HepG2 (cell line): ENCODE measurements at regions not wholly inside any gene's neighbourhood (a gene's known extent, or its start where the extent isn't known, plus 50 kb on each side); places are given as distances from the start of the nearest gene placed in this dataset.

Experiments
- ATF4 ChIP-seq, 2 experiments: fragments of 450-650 bp in 1 of 2; sonication (generic) in 1 of 2; formaldehyde crosslinking; IDR thresholded peaks; 2 replicates each; pipeline versions ENCODE4 v1.5.0 to v1.8.0; 2020 to 2022; ENCODE audit warnings: mild to moderate bottlenecking in 1 of 2, missing genetic modification reagents in 1 of 2
- FLYWCH1 ChIP-seq: sonication (generic); formaldehyde crosslinking; IDR thresholded peaks from 2 replicates; pipeline ENCODE4 v1.8.1; 2023; ENCODE audit warnings: mild to moderate bottlenecking, missing genetic modification reagents
- FOSL2 ChIP-seq: sonication (generic); formaldehyde crosslinking; IDR thresholded peaks from 2 replicates; pipeline ENCODE4 v1.4.0; 2020; ENCODE audit warnings: missing genetic modification reagents
- FOXA3 ChIP-seq: IDR thresholded peaks from 2 replicates; pipeline ENCODE4 v1.6.1; 2016; ENCODE audit warnings: missing genetic modification reagents, missing compliant biosample characterization
- FOXP4 ChIP-seq: sonication (generic); formaldehyde crosslinking; IDR thresholded peaks from 2 replicates; pipeline ENCODE4 v1.4.0; 2020; ENCODE audit warnings: missing genetic modification reagents
- HES4 ChIP-seq: sonication (generic); formaldehyde crosslinking; IDR thresholded peaks from 2 replicates; pipeline ENCODE4 v1.9.0; 2021; ENCODE audit warnings: mild to moderate bottlenecking, missing genetic modification reagents, borderline replicate concordance
- KDM3A ChIP-seq: IDR thresholded peaks from 2 replicates; pipeline ENCODE4 v1.6.1; 2018; ENCODE audit warnings: low read depth, missing compliant biosample characterization
- PAF1 ChIP-seq: IDR thresholded peaks from 2 replicates; pipeline ENCODE4 v1.6.1; 2016; ENCODE audit warnings: missing genetic modification reagents, missing compliant biosample characterization
- PHB2 ChIP-seq: fragments of 450-650 bp; IDR thresholded peaks from 2 replicates; pipeline ENCODE4 v1.6.1; 2018; ENCODE audit not compliant: partially characterized antibody
- PPARG ChIP-seq: conservative IDR thresholded peaks from 2 replicates; pipeline ENCODE4 v1.6.1; 2016; ENCODE audit warnings: missing biosample characterization, missing genetic modification reagents
- RBFOX2 ChIP-seq: fragments of 200-400 bp; formaldehyde crosslinking; IDR thresholded peaks from 2 replicates; pipeline ENCODE4 v1.6.1; 2017; ENCODE audit warnings: low read depth, mild to moderate bottlenecking, low read length
- REL ChIP-seq: sonication (generic); formaldehyde crosslinking; conservative IDR thresholded peaks from 2 replicates; pipeline ENCODE4 v1.8.0; 2022; ENCODE audit warnings: mild to moderate bottlenecking, missing genetic modification reagents, moderate library complexity
- SCMH1 ChIP-seq: sonication (generic); formaldehyde crosslinking; IDR thresholded peaks from 2 replicates; pipeline ENCODE4 v1.9.0; 2021; ENCODE audit warnings: missing genetic modification reagents, mild to moderate bottlenecking, borderline replicate concordance
- SP2 ChIP-seq: sonication (generic); formaldehyde crosslinking; IDR thresholded peaks from 2 replicates; pipeline ENCODE4 v1.5.1; 2020; ENCODE audit warnings: mild to moderate bottlenecking, missing genetic modification reagents
- SRY ChIP-seq: sonication (generic); formaldehyde crosslinking; IDR thresholded peaks from 2 replicates; pipeline ENCODE4 v1.8.0; 2022; ENCODE audit warnings: mild to moderate bottlenecking, missing genetic modification reagents
- TCF7L2 ChIP-seq: IDR thresholded peaks from 2 replicates; pipeline ENCODE4 v1.6.1; 2011; ENCODE audit warnings: mild to moderate bottlenecking, low read depth, low read length, moderate library complexity
- THAP11 ChIP-seq: IDR thresholded peaks from 2 replicates; pipeline ENCODE4 v1.6.1; 2016; ENCODE audit warnings: missing biosample characterization, missing genetic modification reagents
- YEATS2 ChIP-seq: sonication (generic); formaldehyde crosslinking; IDR thresholded peaks from 2 replicates; pipeline ENCODE4 v1.4.0; 2020; ENCODE audit warnings: missing genetic modification reagents, borderline replicate concordance
- ZBTB1 ChIP-seq: sonication (generic); formaldehyde crosslinking; IDR thresholded peaks from 2 replicates; pipeline ENCODE4 v1.4.0; 2020; ENCODE audit warnings: missing genetic modification reagents, borderline replicate concordance
- ZBTB3 ChIP-seq: sonication (generic); formaldehyde crosslinking; IDR thresholded peaks from 2 replicates; pipeline ENCODE4 v1.4.0; 2020; ENCODE audit warnings: low read depth, mild to moderate bottlenecking, moderate library complexity, missing genetic modification reagents, borderline replicate concordance
- ZC3H4 ChIP-seq: sonication (generic); formaldehyde crosslinking; IDR thresholded peaks from 2 replicates; pipeline ENCODE4 v1.4.0; 2020; ENCODE audit warnings: missing genetic modification reagents, borderline replicate concordance
- ZNF224 ChIP-seq: sonication (generic); formaldehyde crosslinking; IDR thresholded peaks from 2 replicates; pipeline ENCODE4 v1.5.0; 2020; ENCODE audit warnings: mild to moderate bottlenecking, missing genetic modification reagents
- ZNF24 ChIP-seq: fragments of 450-650 bp; IDR thresholded peaks from 2 replicates; pipeline ENCODE4 v1.6.1; 2017; ENCODE audit warnings: antibody characterized with exemption, mild to moderate bottlenecking
- ZNF331 ChIP-seq: sonication (generic); formaldehyde crosslinking; IDR thresholded peaks from 2 replicates; pipeline ENCODE4 v1.4.0; 2020; ENCODE audit warnings: missing genetic modification reagents
- ZNF333 ChIP-seq: sonication (generic); formaldehyde crosslinking; IDR thresholded peaks from 2 replicates; pipeline ENCODE4 v1.4.0; 2020; ENCODE audit warnings: mild to moderate bottlenecking, missing genetic modification reagents, borderline replicate concordance
- ZNF34 ChIP-seq: sonication (generic); formaldehyde crosslinking; IDR thresholded peaks from 2 replicates; pipeline ENCODE4 v1.4.0; 2020; ENCODE audit warnings: mild to moderate bottlenecking, missing genetic modification reagents, borderline replicate concordance
- ZNF513 ChIP-seq: sonication (generic); formaldehyde crosslinking; conservative IDR thresholded peaks from 2 replicates; pipeline ENCODE4 v1.5.0; 2020; ENCODE audit warnings: missing genetic modification reagents

GRCh38 chr2:61679096-61679495 is 140.9 kb upstream of the XPO1 start (continued):
- TF ChIP-seq FOXP4 (CRISPR knock-in tag): peak; percentile 60; the same call in 1 of the 2 replicates
- TF ChIP-seq ZNF331 (CRISPR knock-in tag): 0 out of 2 replicates have a peak, but pooled peaks have one; percentile 60
- TF ChIP-seq ZNF513 (CRISPR knock-in tag): no peak
- TF ChIP-seq PHB2: no peak
- TF ChIP-seq KDM3A (CRISPR knock-in tag): no peak
- TF ChIP-seq ATF4 (CRISPR knock-in tag; IDR thresholded peaks at IDR 0.05): peak in 1 of 2 experiments; percentile 58; a peak in 1 of 4 replicates
- TF ChIP-seq RBFOX2: no peak
- TF ChIP-seq ZBTB3 (CRISPR knock-in tag): no peak
- no peak for TF ChIP-seq YEATS2
- TF ChIP-seq PPARG (CRISPR knock-in tag): no peak
- no peak for TF ChIP-seq SRY
- no peak for TF ChIP-seq ZNF333 (CRISPR knock-in tag)
- no peak for TF ChIP-seq FLYWCH1
- peak; percentile 94 for TF ChIP-seq FOXA3 (CRISPR knock-in tag)
- no peak for TF ChIP-seq ZNF224 (CRISPR knock-in tag)
- TF ChIP-seq SP2 (CRISPR knock-in tag): no peak
- TF ChIP-seq ZNF24: no peak
- TF ChIP-seq PAF1 (CRISPR knock-in tag): no peak
- TF ChIP-seq FOSL2 (CRISPR knock-in tag): peak; percentile 51
- TF ChIP-seq HES4 (CRISPR knock-in tag): no peak
- TF ChIP-seq TCF7L2: no peak
- TF ChIP-seq ZC3H4 (CRISPR knock-in tag): no peak
- TF ChIP-seq ZBTB1: no peak
- TF ChIP-seq THAP11 (CRISPR knock-in tag): peak; percentile 26; the same call in 1 of the 2 replicates
- TF ChIP-seq ZNF34 (CRISPR knock-in tag): no peak
- no peak for TF ChIP-seq REL (CRISPR knock-in tag)
- TF ChIP-seq SCMH1 (CRISPR knock-in tag): no peak
